DND-41 (cell line): ENCODE measurements at regions not wholly inside any gene's neighbourhood (a gene's known extent, or its start where the extent isn't known, plus 50 kb on each side); places are given as distances from the start of the nearest gene placed in this dataset.

Experiments
- CTCF ChIP-seq: IDR thresholded peaks from 2 replicates; pipeline ENCODE4 v1.5.1; 2012; ENCODE audit warnings: borderline replicate concordance, low read length, moderate library complexity, mild to moderate bottlenecking; ENCODE audit not compliant: poor library complexity, severe bottlenecking; ENCODE audit errors: extremely low read depth
- EZH2 ChIP-seq: IDR thresholded peaks from 3 replicates; pipeline ENCODE4 v1.6.1; 2012; ENCODE audit warnings: borderline replicate concordance, low read depth, mild to moderate bottlenecking, moderate library complexity, low read length, inconsistent platforms; ENCODE audit not compliant: severe bottlenecking

- TF ChIP-seq CTCF (no peak), EZH2 (no peak)
Observed at GRCh38 chr18:40754477-40754876, 1200.6 kb upstream of the PIK3C3 start.
